ENCODE measurements at regions not wholly inside any gene's neighbourhood (a gene's known extent, or its start where the extent isn't known, plus 50 kb on each side); places are given as distances from the start of the nearest gene placed in this dataset.

DNA sequence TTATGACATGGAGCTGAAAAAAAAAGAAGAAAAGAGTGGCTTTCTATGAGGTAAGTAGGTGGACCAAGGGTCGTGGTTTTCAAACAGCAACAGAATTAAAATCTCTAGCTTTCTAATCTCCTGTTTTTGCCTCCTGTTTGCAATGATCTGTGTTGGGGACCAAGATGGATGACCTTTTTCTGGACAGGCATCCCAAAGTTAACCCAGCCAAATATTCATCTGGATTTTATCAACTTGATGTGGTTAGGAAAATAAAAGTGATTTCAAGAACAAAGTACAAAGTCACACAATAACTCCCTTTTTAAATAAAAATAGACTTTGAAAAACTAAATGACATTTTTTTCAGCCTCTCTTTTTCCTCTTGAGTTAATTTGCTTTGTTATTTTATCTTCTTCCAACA, 282.1 kb upstream of the PRDM1 start:
- TF ChIP-seq POLR2AphosphoS5 (IDR thresholded peaks at IDR 0.05; ENCODE audit: low read depth, low read length) (no peak), POLR2A (IDR thresholded peaks at IDR 0.05; ENCODE audit: low read depth, low read length) (no peak), TAF1 (IDR thresholded peaks at IDR 0.05; ENCODE audit: borderline replicate concordance, low read depth, low read length) (no peak)

Measured in GM12892 (cell line).